HG03039 (cell line): ENCODE measurements at regions not wholly inside any gene's neighbourhood (a gene's known extent, or its start where the extent isn't known, plus 50 kb on each side); places are given as distances from the start of the nearest gene placed in this dataset.

Experiments used
- ATAC-seq: cut with Tn5 transposase; IDR thresholded peaks from one replicate; pipeline ENCODE4 v1.9.1; 2021; ENCODE audit warnings: mild to moderate bottlenecking, moderate library complexity; ENCODE audit not compliant: unreplicated experiment

DNA sequence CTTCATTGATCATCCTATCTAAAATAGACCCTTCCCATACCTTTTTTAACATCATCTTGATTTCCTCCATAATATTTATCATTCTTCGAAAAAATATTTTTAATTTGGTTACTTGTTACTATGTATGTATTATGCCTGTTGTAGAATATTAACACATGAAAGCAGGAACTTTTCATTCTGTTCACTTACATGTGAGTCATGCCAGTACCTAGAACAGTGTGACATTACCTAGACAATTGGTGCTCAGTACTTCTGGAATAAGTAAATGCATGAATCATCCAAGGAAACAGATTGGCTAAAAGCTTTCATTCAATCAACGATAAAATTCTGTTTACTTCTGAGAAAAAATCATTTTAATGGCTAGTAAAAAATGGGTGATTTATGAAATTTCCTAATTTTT lies 76.4 kb downstream of the CXXC4 start:
- ATAC-seq = no peak

DNA sequence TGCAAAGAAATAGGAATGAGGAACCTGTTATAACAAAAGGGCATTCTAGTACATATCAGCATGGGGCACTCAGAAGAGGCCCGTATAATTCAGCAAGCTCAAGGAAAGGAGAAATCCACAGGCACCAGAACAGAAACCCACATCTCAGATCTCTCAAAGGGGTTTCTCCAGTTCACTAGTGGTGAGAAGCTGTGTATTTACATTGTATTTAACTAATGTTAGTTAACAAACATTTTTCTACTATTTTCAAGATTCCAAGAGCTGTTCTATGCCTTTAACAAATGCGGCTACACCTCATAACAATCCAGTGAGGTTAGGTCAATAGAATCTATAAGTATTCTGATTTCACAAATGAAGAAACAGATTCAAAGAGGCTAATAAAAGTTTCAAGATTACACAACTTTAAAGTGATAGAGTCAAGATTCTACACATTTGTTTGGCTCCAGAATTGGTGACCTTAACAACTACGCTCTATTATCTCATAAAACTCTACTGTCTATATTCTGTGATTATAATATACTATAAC lies 77.3 kb downstream of the CXXC4 start:
- no peak for ATAC-seq

DNA sequence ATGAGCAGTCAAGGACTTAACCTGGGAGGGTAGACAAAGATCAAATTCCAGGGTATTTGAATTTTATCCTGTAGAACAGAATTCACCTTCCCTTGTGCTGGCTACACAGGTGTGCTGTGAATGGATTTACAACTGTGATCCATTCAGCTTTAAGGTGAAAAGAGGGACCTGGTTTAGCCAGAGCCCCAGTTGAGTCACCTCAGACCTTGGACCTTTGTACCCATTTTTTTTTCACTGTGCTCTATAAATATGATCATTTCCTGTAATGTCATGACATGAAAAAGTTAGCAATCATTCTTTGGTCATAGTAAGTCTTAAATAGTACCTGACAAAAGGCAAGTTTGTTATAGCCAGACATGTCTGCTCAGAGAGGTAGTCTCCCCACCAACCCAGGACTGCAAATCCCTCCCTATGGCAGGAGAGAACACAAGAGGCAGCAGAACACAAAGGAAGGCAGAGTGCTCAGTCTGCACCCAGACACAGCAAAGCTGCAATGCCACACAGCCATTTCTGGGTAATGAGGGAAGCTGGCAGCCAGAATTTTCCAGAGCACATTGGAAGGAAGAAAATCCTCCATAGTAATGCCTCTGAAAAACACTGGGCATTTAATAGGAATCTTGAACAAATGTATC lies 77.9 kb downstream of the CXXC4 start:
- ATAC-seq = no peak

DNA sequence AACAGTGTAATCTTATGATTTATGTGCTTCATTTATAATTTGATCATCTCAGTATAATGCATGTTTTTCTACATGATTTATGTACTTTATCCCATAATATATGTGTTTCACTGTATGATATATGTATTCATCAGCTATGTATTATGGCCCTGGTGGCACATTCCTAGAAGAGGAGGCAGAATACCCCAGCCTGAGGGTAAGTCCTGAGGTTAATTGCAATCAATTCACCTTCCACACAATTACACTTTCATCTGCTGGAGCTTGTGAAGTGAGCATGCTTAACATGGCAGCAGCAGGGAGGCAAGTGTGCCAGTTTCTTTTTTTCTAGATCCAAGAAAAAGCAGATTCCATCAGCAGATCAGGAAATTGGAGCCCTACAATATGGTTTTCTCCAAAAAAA lies 81.2 kb downstream of the CXXC4 start:
- no peak for ATAC-seq

DNA sequence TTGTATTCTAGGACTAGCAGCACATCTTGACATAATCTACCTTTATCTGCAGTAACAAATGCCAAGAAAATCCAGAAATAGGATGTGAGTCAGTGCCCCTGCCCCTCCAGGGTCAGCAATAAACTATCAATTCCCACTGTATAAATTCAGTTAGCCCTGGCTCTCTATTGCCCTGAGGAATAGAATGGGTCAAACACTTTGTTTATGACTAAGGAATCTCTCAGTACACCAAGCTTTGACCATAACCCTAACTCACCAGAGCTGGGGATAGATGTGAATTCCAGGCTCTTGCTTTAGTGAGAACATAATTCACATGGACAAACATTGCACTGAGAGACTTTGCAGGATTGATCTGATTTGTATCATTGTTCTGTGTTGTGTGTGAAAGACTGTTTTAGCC lies 82.3 kb downstream of the CXXC4 start:
- no peak for ATAC-seq

DNA sequence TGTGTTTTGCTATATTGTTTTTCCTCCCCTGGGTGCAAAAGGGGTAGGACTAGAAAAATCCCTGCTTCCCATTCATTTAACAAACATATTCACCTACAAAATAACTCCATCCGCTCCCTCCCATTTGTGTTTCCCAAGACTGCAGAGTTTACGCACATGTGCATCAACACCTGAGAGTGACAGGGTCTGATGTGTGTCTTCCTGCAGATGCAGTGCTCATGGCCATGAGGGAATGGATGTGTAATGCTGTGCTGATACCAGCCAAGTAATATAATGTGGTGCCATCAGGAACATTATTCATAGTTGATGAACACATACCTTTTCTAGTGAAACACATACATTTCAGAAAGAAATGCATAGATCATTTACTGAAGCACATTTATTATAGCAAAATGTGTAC lies 83.2 kb downstream of the CXXC4 start:
- ATAC-seq = no peak

DNA sequence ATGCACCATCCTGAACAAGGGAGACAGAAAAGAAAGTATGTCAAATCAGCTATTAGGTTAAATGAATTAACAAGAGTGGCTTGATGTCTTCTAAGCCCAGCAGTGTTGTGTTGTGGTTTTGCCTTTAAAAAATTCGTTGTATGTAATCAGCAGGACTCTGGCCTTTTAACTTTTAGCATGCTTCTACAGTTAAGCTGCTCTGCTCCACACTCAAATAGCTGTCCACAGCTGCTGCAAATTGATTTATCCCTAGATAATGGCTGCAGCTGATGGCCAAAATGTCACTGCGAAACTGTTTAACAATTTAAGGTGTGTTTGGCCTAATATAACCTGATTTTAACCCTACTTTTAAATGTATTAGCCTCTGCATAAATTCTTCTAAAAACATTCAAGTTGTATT lies 85.8 kb downstream of the CXXC4 start:
- no peak for ATAC-seq

DNA sequence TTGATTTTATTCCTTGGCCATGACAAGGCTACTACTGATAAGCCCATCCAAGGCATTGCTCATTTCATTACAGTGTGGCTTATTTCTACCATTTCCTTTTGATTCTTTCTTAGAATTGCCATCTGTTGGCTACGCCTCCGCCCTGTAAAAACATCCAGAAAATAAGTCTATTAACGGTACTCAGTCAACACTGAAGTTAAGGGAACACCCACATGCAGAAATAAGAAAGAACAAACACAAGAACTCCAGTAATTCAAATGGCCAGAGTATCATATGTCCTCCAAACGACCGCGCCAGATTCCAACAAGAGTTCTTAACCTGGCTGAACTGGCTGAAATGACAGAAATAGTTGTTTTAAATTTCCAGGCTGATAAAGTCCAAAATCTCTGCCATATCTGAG lies 90.3 kb downstream of the CXXC4 start:
- no peak for ATAC-seq

DNA sequence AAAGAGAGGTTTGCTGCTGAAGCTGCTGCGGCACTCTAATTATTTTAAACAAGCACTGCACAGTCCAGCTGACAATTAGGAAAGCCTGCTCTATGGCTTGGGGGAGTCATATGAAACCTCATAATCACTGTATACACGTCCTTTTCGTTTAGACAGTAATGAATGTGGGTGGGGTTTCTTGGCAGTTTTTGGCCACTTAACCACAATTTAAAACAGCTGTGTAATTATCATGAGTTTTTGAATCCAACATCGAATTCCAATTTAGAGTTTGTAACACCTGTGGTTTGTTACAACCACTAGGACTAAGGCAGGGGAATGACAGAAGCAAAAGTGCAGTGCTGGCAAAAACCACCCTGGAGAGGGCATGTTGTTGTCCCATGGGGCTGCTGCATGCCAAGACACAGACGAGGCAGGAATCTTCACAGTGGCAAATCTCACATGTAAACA lies 99.5 kb downstream of the CXXC4 start:
- ATAC-seq = no peak

DNA sequence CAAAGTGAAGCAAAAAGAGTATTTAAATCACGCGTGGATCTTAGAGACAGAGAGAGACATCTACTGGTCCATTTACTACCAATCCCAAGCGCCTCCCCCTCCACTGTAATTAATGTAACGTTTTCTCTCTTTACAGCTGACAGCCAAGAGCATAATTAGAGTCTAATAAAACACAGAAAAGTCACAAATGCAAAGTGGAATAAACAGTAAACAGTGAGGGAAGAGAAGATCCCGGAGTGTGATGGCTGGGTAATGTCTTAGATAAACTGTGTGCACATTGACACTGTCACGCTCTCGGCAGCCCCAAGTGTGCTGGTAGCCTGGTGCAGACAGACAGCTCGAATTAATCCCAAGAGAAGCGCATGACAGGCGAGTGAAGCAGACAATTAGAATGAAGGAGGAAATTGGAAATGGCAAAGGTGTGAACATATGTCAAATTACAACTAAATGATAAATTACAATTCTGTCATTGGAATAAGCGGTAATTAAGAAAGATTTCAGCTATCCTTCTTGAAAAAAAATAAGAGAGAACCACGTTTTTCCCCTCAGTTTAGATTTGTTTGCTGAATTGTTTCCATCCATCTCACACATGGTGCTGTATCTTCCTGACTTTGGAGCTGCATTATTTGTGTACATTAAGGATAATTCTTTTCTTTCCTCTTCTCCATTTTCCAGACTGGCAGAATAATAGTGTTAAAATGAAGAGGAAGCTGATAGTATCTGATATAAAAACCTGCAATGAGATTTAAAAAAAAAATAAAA lies 100.1 kb downstream of the CXXC4 start:
- no peak for ATAC-seq

DNA sequence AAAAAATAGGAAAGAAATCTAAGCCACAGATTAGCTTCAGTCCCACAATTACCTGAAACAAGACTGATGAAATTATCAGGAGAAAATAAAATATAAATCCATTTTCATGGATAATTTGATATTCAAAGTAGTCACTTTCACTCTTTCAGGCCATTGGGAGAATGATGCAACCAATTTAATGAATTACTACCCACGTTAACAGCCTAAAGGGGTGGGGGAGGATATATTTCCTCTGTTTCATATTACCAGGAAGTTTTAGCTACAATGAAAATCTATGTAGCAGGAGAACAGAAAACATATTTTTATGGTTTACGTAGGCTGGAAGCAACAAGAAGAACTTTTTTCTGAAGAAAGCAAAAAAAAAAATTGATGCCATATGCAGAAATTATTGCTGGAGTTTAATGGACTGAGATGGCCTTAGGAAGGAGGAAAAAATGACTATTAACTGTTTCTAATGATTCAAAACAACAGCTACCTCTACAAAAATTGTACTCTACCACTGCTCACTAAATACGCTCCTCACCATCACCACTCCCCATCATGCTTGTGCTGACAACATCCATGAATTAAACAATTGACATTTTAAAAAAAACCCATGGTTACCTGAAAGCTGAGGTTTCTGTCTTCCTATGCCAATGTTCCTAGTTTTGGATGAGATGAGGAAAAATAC lies 100.9 kb downstream of the CXXC4 start:
- no peak for ATAC-seq

DNA sequence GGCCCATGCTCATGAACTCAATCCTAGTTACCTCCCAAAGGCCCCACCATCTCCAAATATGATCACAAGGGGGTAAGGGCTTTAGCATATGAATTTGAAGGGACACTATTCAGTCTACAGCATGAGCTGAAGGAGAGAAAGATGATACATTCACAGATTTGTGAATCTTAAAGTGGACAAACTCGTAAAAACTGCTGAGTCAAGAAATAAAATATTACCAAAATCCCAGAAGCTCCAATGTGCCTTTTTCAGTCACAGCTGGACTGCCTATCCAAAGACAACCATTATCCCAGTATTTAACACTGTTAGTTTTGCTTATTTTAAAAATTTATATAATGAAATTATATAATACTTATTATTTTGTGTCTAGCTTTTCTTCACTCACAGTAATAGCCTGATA lies 109.0 kb downstream of the CXXC4 start:
- no peak for ATAC-seq

DNA sequence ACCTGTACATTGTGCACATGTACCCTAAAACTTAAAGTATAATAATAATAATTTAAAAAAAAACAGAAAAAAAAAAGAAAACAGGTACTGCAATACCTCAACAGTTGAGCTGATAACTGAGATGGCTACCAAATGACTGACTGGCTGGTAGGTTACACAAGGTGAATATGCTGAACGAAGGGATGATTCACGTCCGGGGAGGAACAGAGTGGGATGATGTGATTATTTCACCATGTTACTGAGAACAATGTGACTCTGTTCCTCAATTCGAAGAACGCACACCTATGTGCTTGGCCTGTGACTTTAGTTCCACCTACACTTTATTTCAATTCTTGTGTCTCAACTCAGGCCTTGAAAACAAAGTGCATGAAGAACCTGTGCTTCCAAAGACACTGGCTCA lies 111.7 kb downstream of the CXXC4 start:
- ATAC-seq = no peak

DNA sequence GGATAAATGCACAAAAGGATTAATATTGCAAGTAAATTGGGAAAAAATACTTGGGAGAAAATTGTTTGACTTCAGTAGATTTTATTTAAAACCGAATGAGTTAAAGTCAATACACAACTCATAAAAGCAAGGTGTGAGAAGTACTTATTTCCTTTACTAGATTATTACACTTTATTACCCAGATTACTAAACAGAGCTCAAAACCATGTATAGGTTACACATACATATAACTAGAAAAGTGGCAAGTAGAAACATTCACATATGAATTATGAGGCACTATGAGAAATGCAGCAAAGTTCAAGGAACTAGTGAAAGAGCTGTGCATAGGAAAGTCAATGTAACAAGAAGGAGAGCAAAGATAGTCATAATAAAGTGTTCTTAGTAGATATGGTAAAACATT lies 113.0 kb downstream of the CXXC4 start:
- ATAC-seq = no peak

DNA sequence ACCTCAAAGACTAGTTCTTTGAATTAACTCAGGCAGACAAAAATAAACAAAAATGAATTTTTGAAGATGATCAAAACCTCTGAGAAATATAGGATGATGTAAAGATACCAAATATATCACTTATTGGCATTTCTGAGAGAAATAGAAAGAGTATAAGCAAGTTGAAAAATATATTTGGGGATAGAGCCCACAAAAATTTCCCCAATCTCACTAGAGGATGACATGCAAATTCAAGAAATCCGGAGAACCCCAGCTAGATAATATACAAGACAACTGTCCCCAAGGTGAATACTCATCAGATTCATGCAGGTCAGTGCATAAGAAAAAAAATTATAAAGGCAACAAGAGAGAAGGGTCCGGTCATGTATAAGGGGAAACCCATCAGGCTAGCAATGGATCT lies 129.1 kb downstream of the CXXC4 start:
- no peak for ATAC-seq

DNA sequence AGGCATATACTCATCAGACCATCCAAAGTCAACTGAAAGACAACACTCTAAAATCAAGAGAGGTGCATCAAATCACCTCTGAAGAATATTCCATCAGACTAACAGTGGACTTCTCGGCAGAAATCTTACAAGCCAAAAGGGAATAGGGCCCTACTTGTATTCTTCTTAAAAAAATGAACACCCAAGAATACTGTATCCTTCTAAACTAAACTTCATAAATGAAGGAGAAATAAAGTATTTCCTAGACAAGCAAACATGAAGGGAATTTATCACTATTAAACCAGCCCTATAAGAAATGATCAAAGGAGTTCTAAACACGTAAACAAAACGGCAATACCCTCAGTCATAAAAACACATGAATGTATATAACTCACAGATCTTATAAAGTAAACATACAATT lies 141.2 kb downstream of the CXXC4 start:
- no peak for ATAC-seq

DNA sequence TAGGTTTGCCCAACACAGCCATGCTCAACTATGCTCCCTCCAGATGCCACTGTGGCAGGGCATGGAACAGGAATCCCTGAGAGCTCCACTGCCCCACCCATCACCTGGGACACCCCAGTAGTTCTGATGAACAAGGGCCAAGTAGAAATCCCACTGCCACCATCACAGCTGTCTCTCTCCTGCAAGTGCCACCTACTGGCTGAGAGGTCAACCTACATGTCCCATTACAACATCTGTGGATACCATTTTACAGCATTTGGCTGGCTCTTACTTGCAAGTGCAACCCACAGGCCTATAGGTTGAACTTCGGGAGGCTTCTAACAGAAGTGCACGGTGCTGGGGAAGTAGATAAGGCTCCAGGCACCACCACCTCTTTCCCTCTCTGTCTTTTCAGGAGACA lies 142.5 kb downstream of the CXXC4 start:
- ATAC-seq = no peak

DNA sequence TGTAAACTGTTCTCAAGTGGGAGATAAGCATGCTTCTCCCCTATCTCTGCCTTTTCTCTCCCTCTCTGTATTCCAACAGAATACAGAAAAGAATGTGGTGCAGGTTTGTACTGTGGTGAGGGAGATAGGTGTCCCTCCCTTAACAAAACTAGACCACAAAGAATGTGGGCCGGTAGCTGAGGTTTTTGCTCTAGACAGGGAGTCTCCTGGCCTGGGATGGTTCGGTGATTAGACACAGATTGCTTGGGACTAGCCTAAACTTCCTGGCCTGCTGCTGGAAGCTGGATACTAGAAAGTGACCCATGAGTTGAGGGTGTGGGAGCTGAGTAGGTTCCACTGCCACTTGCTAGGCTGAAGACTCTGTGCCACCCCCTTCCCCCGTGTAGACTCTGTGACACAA lies 143.0 kb downstream of the CXXC4 start:
- no peak for ATAC-seq

DNA sequence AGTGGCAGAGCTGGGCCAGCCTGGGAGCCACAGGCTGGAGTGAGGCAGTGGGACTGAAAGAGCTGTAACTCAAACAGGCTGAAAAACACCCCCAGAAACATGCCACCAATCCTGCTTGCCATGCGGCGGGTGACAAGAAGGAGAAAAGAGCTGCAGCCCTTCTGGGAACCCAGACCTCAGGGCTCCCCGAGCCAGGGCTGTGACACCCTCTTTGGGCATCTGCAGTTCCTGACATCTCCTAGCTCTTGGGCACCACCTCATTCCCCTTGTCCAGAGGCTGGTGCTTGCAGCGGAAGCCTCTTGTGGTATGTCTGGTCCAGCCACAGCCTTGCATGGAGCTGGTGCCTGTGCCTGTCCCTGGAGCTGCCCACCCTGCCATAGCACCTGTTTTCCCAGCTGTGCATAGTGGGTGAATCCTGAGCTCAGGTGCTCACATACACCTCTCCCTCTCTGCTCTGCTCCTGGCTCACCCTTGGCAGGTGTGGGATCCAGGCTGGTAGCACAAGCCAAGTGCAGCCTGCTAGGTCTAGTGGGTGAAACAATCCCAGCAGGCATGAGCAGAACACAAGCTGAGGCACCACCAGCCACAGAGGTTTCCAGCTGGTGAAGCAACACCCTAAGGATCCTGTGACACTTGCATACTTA lies 149.0 kb downstream of the CXXC4 start:
- ATAC-seq = no peak

DNA sequence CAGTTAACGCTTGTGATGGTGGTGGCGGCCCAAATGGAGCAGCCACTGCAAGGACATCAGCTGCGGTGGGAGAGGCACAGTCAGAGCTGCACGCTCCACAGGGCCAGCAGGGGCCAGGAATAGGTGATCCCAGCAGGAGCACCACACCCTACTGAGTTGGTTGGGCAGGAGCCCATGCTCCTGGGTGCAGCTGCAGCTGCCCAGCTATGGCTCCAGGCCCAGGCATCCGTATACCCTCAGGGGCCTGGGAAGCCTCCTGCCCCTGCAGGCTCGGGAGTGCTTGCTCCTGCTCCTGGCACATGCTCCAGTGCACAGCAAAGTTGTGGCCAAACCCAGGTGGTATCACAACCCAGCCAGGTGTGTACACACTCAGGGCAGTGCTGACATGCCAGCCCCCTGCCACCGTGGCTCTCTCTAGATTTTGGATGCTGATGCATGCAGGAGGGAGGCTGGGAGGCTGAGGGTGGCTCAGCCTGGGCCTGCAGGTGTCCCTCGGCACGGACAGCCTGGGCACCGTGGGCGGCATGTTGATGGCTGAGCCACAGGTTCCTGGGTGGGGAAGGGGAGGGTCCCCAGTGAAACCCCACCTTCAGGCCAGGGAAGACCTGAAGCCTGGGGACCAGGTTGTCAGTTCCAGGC lies 150.2 kb downstream of the CXXC4 start:
- no peak for ATAC-seq

DNA sequence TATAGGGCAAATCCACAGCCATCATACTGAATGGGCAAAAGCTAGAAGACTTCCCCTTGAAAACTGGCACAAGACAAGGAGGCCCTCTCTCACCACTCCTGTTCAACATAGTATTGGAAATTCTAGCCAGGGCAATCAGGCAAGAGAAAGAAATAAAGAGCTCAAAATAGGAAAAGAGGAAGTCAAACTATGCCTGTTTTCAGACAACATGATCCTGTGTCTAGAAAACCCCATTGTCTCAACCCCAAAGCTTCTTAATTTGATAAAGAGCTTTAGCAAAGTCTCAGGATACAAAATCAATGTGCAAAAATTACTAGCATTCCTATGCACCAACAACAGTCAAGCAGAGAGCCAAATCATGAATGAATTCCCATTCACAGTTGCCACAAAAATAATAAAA lies 160.3 kb downstream of the CXXC4 start:
- no peak for ATAC-seq
